Mucosa of gallbladder (tissue), 1 donor: ENCODE measurements at regions not wholly inside any gene's neighbourhood (a gene's known extent, or its start where the extent isn't known, plus 50 kb on each side); places are given as distances from the start of the nearest gene placed in this dataset.

Source experiments
- DNase-seq: peaks from one replicate; pipeline ENCODE4 v3.0.0-alpha.2; 2020; ENCODE audit warnings: low spot score
- donor health status: DM: no; HTN: no; CAD: no.

GRCh38 chr2:238985041-238985729 lies 137.3 kb downstream of the TWIST2 start:
- no peak for DNase-seq

- no peak for DNase-seq
These were observed 138.1 kb downstream of the TWIST2 start for GRCh38 chr2:238985931-238986446.

GRCh38 chr2:238986491-238987351 lies 138.8 kb downstream of the TWIST2 start:
- DNase-seq: no peak

- no peak for DNase-seq
These were observed 139.6 kb downstream of the TWIST2 start for GRCh38 chr2:238987352-238987981.

GRCh38 chr2:238988105-238988504 lies 140.2 kb downstream of the TWIST2 start:
- no peak for DNase-seq

- DNase-seq: no peak
These were observed 140.9 kb downstream of the TWIST2 start for GRCh38 chr2:238988752-238989151.

- no peak for DNase-seq
These were observed 141.6 kb downstream of the TWIST2 start for GRCh38 chr2:238989484-238989883.

- DNase-seq: no peak
These were observed 146.5 kb downstream of the TWIST2 start for GRCh38 chr2:238994432-238994831.

GRCh38 chr2:238994876-238995275 lies 147.0 kb downstream of the TWIST2 start:
- no peak for DNase-seq

- no peak for DNase-seq
These were observed 147.7 kb downstream of the TWIST2 start for GRCh38 chr2:238995634-238996033.

- no peak for DNase-seq
These were observed 148.6 kb downstream of the TWIST2 start for GRCh38 chr2:238996331-238997136.

GRCh38 chr2:238997137-238997390 lies 149.2 kb downstream of the TWIST2 start:
- DNase-seq: no peak

GRCh38 chr2:238997684-238998083 lies 149.8 kb downstream of the TWIST2 start:
- no peak for DNase-seq
